ENCODE measurements at regions not wholly inside any gene's neighbourhood (a gene's known extent, or its start where the extent isn't known, plus 50 kb on each side); places are given as distances from the start of the nearest gene placed in this dataset.
"Not testable (repeated sequence)": the region's sequence is repeated elsewhere in the genome, so short reads cannot be mapped to it uniquely, and the experiment has no call there.

DNA sequence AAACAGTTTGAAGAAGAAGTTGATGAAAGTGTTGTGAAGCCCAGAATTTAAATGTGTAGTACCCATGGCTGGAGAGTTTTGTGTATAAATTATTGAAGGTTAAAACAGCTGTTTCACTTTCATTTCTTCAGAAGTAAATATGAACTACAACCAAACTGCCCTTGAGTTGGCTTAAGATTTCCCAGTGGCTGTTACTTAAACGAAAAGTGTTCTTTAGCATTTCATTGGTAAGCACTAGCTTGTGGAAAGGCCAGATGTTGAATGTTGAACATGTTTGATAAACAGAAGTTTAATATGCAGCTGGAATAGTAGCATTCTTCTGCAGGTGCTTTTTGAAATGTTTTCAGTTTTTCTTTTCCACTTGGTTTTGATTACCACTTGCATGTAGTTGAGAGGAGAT is 83.2 kb upstream of the TNRC6B start:
- no peak for DNase-seq

DNA sequence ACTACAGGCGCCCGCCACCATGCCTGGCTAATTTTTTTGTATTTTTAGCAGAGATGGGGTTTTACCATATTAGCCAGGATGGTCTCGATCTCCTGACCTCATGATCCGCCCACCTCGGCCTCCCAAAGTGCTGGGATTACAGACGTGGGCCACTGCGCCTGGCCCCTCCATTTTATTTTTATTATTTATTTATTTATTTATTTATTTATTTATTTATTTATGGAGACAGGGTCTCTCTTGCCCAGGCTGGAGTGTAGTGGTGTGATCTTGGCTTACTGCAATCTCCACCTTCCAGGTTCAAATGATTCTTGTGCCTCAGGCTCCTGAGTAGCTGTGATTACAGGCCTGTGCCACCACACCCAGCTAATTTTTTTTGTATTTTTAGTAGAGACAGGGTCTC is 77.8 kb upstream of the TNRC6B start:
- not testable (repeated sequence) for DNase-seq

DNA sequence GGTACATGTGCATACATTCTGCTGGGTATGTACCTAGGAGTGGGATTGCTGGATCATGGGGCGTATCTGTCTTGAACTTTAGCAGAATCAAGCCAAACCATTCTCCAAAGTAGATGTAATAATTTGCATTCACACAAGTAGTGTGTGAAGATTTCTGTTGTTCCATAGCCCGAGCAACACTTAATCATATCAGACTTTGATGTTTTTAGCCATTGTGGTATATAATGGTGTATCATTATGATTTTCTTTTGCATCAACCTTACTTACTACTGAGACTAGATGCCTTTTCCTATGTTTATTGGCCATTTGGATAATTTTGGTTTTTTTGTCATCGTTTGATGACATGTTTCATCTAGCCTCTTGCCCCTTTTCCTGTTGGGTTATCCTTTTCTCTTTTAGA is 72.0 kb upstream of the TNRC6B start:
- no peak for DNase-seq

DNA sequence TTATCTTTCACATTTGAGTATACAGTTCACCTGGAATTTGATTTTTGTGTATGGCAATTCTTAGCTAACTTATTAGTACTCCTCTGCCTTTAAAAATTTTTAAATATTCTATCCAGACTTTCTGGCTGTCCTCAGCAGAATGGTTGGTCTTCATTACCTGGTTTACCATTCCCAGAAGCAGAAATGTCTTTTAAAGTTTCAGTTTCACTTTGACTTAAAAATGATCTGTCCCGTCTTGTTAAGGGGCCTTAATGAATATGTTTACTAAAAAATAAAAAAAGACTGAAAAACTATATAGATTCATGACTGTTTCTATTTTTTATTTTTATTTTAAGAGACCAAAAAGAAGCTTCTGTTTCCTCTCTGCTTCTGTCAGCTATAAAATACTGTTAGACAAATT is 70.5 kb upstream of the TNRC6B start:
- DNase-seq, result no peak

DNA sequence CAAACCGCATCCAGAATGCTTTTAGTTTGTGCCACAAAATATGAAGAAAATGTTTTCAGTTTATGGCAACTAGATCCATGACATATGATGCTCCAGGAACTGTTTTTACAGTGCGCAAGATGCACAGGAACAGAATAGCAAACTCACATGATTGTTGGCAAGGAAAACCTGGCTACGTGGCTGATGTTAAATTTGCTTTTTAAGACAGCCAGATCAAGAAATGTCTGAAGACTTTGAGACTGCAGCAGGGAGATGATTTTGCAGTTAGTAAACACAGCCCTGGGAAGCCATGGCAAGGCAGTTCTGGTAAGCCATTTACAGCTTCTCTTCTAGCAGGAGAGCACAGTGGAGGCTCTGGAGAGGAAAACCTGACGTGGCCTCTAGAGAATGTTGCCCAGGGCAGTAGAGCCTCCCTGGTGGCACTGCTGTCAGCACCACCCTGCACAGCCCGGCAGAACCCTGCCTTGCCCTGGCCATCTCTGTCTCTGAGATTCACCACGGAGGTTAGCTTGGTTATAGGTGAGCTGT is 69.8 kb upstream of the TNRC6B start:
- DNase-seq, result no peak

DNA sequence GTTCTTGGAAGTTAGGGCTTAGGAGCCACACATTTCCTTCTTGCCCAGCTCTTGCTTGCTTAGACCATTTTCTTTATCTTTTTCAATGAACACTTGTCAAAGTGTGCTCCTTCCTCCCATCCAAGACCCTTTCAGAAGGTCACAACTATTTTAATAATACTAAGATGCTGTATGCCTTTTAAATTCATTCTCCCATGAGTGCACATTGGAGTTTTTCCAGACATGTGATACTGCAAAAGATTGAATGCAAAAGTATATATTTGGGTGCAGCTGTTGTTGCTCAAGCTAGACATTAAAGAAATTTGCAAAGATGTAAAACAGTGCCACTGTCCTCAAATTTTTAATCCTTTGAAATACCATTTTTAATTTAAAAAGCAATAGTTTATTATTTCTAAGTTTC is 69.3 kb upstream of the TNRC6B start:
- DNase-seq, result no peak

DNA sequence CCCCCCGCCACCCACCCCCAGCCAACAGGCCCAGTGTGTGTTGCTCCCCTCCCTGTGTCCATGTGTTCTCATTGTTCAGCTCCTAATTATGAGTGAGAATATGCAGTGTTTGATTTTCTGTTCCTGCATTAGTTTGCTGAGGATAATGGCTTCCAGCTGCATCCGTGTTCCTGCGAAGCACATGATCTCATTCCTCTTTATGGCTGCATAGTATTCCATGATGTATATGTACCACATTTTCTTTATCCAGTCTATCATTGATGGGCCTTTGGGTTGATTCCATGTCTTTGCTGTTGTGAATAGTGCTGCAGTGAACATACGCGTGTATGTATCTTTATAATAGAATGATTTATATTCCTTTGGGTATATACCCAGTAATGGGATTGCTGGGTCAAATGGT is 68.8 kb upstream of the TNRC6B start:
- not testable (repeated sequence) for DNase-seq

DNA sequence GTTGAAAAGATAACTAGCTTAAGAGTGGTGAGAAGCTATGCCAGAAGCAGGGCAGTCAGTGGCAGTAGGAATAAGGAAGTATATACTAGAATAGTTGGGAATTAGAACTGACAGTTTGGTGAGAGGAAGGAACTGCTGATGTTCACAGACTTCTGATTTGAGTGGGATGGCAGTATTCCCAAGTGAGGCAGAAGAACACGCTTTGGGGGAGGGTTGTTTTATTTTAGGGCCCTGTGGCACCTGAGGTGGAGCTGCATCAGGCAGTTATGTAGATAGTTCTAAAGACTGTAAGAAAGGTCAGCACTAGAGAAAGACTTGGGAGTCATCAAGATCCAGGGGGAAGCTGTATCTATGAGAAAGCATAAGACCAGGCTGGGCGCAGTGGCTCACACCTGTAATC is 66.3 kb upstream of the TNRC6B start:
- peak in 1 of 2 experiments; percentile 17 for DNase-seq

DNA sequence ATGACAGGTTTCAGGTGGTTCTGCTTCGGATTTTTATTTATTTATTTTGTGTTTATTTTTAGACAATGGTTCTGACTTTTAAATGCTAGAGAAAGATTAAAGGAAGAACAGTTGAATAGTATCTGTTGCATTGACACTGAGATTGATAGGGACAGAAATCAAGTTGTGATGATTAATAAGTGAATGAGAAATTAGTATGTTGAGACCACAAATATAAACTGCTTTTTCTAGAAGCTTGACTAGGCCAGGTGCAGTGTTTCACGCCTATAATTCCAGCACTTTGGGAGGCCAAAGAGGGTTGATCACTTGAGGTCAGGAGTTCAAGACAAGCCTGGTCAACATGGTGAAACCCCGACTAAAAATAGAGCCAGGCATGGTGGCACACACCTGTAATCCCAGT is 65.1 kb upstream of the TNRC6B start:
- DNase-seq, result no peak

DNA sequence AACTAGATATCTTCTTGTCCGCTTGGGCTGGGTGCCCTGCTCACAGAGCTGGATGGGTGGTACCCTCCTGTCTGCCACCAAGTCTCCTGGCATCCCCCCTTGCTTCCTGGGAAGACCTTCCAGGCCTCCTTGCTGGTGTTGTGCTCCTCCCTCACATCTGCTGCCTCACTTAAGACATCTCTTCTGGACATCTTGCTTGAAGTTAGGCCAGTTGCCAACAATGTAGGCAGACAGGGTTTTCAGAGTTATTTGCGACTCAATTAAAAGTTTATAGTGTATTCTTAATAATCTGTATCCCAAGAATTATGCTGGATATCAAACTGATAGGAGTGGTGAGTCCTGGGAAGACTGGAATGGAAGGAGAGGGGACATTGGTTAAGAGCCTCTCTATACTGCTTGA is 64.0 kb upstream of the TNRC6B start:
- DNase-seq, result no peak

DNA sequence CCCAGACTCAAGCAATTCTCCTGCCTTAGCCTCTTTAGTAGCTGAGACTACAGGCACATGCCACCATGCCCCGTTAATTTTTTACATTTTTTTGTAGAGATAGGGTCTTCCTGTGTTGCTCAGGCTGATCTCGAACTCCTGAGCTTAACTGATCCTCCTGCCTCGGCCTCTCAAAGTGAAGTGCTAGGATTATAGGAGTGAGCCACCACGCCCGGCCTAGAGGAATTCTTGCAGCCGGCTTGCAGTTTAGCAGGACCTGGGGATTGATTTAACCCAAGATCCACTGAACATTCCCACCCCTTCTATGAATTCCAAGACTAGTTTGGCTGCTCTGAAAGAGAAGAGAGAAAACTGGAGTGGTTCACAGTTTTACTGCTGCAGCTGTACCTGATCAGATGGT is 63.3 kb upstream of the TNRC6B start:
- no peak for DNase-seq

DNA sequence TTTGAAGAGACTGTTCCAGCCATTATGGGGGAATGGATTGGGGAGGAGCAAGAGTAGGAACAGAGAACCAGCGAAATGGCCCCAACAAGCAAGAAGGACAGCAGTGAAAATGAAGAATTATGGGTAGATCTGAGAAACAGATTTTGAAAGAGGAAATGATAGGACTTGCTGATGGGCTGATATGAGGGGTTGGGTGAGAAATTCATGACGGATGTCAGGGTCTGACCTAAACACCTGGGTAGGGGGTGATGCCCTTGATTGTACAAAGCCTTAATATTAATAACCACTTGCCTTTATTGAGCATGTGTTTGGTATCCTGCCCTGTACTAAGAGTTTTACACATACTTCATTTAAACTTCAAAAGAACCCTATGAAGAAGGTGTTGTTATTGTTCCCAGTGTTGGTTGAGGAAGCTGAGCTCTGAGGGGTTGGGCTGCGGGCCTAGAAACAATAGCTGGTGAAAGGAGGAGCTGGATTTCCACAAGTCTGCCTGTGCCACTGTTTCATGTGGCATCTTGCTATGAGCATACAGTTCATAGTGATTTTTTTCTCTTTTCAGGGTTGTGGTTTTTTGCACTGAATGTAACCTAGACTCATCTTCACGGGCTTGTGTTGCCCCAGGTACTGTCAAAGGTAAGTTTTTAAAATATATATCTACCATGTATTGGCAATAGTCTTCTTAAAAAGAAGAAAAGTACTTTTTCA is 61.1 kb upstream of the TNRC6B start:
- no peak for DNase-seq

DNA sequence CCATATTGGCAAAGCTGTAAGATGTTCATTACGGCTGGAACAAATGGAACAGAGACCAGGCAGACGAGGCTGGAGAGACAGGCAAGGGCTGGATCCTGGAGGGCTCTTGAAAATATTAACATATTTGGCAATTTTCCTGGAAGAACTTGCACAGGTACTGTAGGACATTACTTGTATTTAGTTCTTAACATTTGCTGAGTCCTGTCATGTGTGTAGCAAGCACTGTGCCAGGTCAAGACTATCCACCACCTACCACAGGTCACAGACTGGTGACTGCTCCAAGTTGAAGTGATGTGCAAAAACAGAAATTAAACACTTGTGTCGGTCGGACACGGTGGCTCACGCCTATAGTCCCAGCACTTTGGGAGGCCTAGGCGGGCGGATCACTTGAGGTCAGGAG is 58.7 kb upstream of the TNRC6B start:
- DNase-seq, result no peak

DNA sequence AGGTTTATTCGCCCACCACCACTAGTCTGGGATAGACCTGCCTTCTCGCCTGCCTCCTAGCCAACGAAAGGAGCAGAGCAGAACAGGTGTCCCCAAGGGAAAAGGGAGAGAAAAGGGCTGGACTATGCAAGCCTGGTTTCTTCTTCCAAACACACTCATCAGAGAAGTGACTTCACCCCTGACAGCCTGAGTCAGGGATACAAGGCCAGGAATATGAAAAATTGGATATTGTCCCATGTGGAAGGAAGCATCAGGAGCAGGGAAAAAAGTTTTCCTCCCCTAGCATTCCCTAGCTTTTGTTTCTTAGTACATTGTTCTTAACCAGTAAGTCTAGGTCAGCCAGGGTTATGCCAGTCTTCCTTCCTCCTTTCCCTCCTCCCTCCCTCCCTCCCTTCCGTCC is 56.9 kb upstream of the TNRC6B start:
- no peak for DNase-seq

DNA sequence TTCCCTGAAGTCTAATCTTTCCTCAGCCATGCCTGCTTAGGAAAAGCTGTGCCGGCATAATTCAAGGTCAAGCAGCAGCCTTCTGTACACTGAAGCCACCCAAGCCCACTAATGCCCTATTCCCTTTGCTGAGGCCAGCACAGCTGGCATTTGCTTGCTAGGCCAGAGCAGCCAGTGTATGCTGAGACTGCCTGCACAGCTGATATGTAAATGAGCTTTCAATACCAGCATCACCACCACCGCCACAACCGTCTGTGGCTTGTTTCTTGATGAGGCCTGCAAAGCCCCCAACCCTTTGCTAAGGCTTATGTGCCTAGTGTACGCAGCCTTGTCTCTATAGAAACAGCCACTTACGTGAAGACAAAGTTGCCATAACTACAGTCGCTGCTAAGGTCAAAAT is 56.3 kb upstream of the TNRC6B start:
- no peak for DNase-seq

DNA sequence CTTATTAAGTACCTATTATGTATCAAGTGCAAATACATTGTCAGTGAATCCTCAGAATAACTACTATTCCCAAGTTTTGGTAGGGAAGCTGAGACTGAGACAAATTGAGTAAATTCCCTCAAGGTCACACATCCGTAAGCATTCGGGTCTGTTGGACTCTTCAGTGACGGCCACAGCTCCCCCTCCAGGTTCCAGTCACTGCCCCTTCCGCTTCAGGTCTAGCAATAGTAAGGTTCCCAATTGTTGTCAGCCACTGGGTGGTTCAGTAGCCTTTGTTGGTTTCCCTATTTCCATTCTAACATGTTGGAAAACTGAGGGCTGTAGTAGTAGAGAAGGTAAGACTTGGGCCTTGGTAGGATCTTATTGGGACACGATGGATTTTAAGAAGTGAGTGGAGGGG is 54.9 kb upstream of the TNRC6B start:
- DNase-seq, result no peak

DNA sequence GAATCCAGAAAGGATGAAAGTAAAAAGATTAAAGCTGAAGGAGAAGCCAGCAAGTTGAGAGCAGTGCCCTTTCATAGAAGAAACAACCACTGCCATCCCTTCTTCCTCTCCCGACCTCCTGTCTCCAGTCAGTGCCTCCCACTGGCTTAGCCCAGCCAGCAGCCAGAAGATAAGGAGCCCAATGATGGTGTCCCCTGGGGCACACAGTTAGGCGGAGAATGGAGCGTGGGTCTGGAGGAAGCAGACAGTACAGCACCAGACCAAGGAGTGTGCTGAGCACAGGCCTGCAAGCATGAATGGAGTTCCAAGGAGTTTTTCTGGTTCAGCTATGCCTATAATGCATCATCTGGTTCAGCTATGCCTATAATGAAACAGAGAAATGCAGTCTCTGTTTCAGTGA is 54.3 kb upstream of the TNRC6B start:
- no peak for DNase-seq

Measured in Kasumi-1 (cell line).